ENCODE measurements at regions not wholly inside any gene's neighbourhood (a gene's known extent, or its start where the extent isn't known, plus 50 kb on each side); places are given as distances from the start of the nearest gene placed in this dataset.
"Not testable (repeated sequence)": the region's sequence is repeated elsewhere in the genome, so short reads cannot be mapped to it uniquely, and the experiment has no call there.

DNA sequence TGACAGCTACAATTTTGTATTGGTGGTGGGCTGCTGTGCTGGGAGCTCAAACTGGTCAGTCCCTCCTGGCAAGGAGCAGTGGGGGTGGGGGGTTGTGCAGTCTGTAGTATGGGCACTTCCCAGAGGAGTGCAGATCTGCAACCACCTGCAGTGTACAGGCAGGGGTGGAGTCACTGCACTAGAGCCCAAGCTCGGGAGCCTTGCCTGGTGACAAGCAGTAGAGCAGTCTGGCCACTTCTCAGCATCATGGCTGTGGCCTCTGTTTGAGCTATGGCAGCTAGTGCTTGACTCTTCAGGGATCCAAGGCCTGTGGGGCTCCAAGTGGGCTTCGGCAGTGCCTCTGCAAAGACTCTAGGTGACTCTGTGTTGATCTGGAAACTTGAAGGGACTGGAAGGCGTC lies 585.1 kb upstream of the GRM3 start:
- 72 to 88% (median 86%) methylated on average over 3 of the region's 3 CpGs for WGBS, 3 donors
- Histone ChIP-seq H3K4me1 (no peaks in the 10 kb centered on the region), H3K9me3 (no peaks in the 10 kb centered on the region), H3K4me3 (no peak overlapping the region), H3K36me3 (ENCODE audit: insufficient read depth in 1 of 2, low read depth in 1 of 2) (no peaks in the 10 kb centered on the region), H3K27me3 (ENCODE audit: insufficient read depth in 3 of 3, low read length in 2 of 3) (no peaks in the 10 kb centered on the region), H3K27ac (no peak overlapping the region)
- ATAC-seq (no peak), DNase-seq (no peak)
- no peak for TF ChIP-seq CTCF (IDR thresholded peaks at IDR 0.05)
- intact Hi-C loops (cut with DNase I), result no loop called here

DNA sequence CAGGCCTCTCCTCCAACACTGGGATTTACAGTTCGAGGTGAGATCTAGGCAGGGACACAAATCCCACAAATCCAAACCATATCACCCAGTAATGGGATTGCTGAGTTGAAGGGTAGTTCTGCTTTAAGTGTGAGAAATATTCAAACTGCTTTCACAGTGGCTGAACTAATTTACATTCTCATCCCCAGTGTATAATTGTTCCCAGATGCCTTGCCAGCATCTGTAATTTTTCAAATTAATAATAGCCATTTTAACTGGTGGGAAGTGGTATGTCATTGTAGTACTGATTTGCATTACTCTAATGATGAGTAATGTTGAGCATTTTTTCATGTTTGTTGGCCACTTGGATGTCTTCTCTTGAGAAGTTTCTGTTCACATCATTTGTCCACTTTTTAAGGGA lies 592.8 kb upstream of the GRM3 start:
- DNase-seq (no peak), ATAC-seq (no peak)
- H3K4me3 ChIP-seq, result no peak overlapping the region
- H3K4me1 ChIP-seq, result no peaks in the 10 kb centered on the region
- H3K36me3 ChIP-seq (ENCODE audit: insufficient read depth in 1 of 2, low read depth in 1 of 2), result no peaks in the 10 kb centered on the region
- intact Hi-C loops (cut with DNase I), result no loop called here
- no peaks in the 10 kb centered on the region for H3K27me3 ChIP-seq (ENCODE audit: insufficient read depth in 3 of 3, low read length in 2 of 3)
- no peaks in the 10 kb centered on the region for H3K9me3 ChIP-seq
- WGBS, 3 donors, result 15 to 31% (median 16%) methylated on average over 1 of the region's 1 CpG
- no peak for TF ChIP-seq CTCF (IDR thresholded peaks at IDR 0.05)
- H3K27ac ChIP-seq, result no peak overlapping the region

DNA sequence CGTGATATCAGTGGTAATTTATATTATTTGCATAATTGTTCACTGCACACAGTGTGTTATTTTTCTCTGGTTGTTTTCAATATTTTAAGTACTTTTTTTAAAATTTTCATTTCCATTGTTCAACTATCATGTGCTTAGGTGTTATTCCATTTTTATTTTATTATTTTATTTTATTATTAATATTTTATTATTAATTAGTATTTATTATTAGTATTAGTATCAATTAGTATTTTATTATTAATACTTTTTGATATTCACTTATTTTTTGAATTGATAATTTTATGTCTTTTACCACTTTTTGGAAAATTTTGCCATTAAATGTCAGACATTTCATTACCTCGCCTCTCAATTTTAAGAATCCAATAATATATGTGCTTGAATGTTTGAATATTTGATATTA lies 593.8 kb upstream of the GRM3 start:
- no peak overlapping the region for H3K27ac ChIP-seq
- H3K4me3 ChIP-seq, result no peak overlapping the region
- H3K9me3 ChIP-seq, result no peaks in the 10 kb centered on the region
- no peaks in the 10 kb centered on the region for H3K27me3 ChIP-seq (ENCODE audit: insufficient read depth in 3 of 3, low read length in 2 of 3)
- H3K4me1 ChIP-seq, result no peaks in the 10 kb centered on the region
- 75 to 85% (median 76%) methylated on average over 2 of the region's 2 CpGs for WGBS, 3 donors
- no peak for ATAC-seq
- no peaks in the 10 kb centered on the region for H3K36me3 ChIP-seq (ENCODE audit: insufficient read depth in 1 of 2, low read depth in 1 of 2)
- no peak for TF ChIP-seq CTCF (IDR thresholded peaks at IDR 0.05)
- no peak for DNase-seq
- intact Hi-C loops (cut with DNase I), result no loop called here

GRCh38 chr7:86045197-86045596 lies 598.5 kb upstream of the GRM3 start:
- intact Hi-C loops (cut with DNase I); ATAC-seq: not testable (repeated sequence)
- WGBS, 3 donors, result 94 to 96% (median 94%) methylated on average over 1 of the region's 1 CpG

DNA sequence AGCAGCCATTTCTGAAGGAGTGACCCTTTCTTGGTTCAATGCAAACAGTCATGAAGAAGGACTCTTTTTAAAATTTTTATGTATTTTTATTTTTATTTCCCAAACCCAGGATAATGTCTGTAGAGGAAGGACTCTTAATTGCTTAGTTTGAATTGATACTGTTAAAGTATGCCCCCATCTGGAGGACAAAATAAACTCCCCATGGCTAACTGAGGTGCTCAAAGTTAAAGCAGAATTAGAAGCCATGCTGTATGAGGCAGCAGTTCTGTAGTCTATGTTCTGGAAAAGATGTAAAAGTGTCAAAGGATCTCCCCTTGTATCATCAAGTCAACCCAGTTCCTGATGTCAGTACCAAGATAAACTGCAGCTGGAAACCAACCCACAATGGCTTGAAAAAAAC lies 617.9 kb upstream of the GRM3 start:
- Histone ChIP-seq H3K27me3 (ENCODE audit: insufficient read depth in 3 of 3, low read length in 2 of 3) (no peaks in the 10 kb centered on the region), H3K4me1 (no peaks in the 10 kb centered on the region), H3K9me3 (no peaks in the 10 kb centered on the region), H3K36me3 (ENCODE audit: insufficient read depth in 1 of 2, low read depth in 1 of 2) (no peaks in the 10 kb centered on the region), H3K27ac (no peak overlapping the region), H3K4me3 (no peak overlapping the region)
- no peak for DNase-seq
- no peak for TF ChIP-seq CTCF (IDR thresholded peaks at IDR 0.05)
- intact Hi-C loops (cut with DNase I), result no loop called here
- ATAC-seq, result no peak

More at GRCh38 chr7:86045197-86045596, 598.5 kb upstream of the GRM3 start:
- not testable (repeated sequence) for H3K9me3 ChIP-seq; H3K4me1 ChIP-seq; DNase-seq; H3K36me3 ChIP-seq (ENCODE audit: insufficient read depth in 1 of 2, low read depth in 1 of 2); H3K27ac ChIP-seq; H3K27me3 ChIP-seq (ENCODE audit: insufficient read depth in 3 of 3, low read length in 2 of 3); H3K4me3 ChIP-seq

All from psoas muscle (tissue), 7 donors.